Mesenchymal stem cell (in vitro differentiated cells and primary cell): ENCODE measurements at regions not wholly inside any gene's neighbourhood (a gene's known extent, or its start where the extent isn't known, plus 50 kb on each side); places are given as distances from the start of the nearest gene placed in this dataset.

Source experiments
- DNase-seq: peaks from one replicate; pipeline ENCODE4 v3.0.0-alpha.2; 2013
- H2AFZ ChIP-seq: one replicate; pipeline ENCODE4 v1.6.1; 2013; ENCODE audit warnings: low read depth, mild to moderate bottlenecking, control low read depth, inconsistent platforms, low read length, moderate library complexity
- H2AK5ac ChIP-seq: 2 replicates; pipeline ENCODE4 v1.6.1; 2013; ENCODE audit warnings: low read length, moderate library complexity, mild to moderate bottlenecking, inconsistent platforms; ENCODE audit not compliant: severe bottlenecking
- H2BK120ac ChIP-seq: one replicate; pipeline ENCODE4 v1.6.1; 2013; ENCODE audit warnings: low read depth, mild to moderate bottlenecking, inconsistent platforms, low read length, moderate library complexity
- H2BK12ac ChIP-seq, 2 experiments: one replicate each; pipeline ENCODE4 v1.6.1; 2013; ENCODE audit warnings: inconsistent platforms in 2 of 2, low read length in 2 of 2, mild to moderate bottlenecking in 2 of 2, moderate library complexity in 2 of 2, control low read depth in 1 of 2
- H2BK15ac ChIP-seq: one replicate; pipeline ENCODE4 v1.6.1; 2013; ENCODE audit warnings: mild to moderate bottlenecking, low read depth, inconsistent platforms; ENCODE audit not compliant: poor library complexity, severe bottlenecking
- H2BK5ac ChIP-seq: 2 replicates; pipeline ENCODE4 v1.6.1; 2013; ENCODE audit warnings: low read depth, mild to moderate bottlenecking, low read length, control low read depth, inconsistent platforms; ENCODE audit not compliant: poor library complexity, severe bottlenecking
- H3K14ac ChIP-seq, 2 experiments: one replicate each; pipeline ENCODE4 v1.6.1; 2013; ENCODE audit warnings: inconsistent platforms in 2 of 2, low read length in 2 of 2, control low read depth in 1 of 2, mild to moderate bottlenecking in 1 of 2, moderate library complexity in 1 of 2
- H3K18ac ChIP-seq, 2 experiments: one replicate each; pipeline ENCODE4 v1.6.1; 2013; ENCODE audit warnings: inconsistent platforms in 2 of 2, low read length in 2 of 2, control low read depth in 1 of 2, low read depth in 1 of 2, mild to moderate bottlenecking in 1 of 2
- H3K23ac ChIP-seq, 2 experiments: one replicate each; pipeline ENCODE4 v1.6.1; 2013; ENCODE audit warnings: inconsistent platforms in 2 of 2, low read length in 2 of 2, mild to moderate bottlenecking in 2 of 2, moderate library complexity in 2 of 2, control low read depth in 1 of 2
- H3K27ac ChIP-seq: 2 replicates; pipeline ENCODE4 v1.5.1; 2013; ENCODE audit warnings: mild to moderate bottlenecking, moderate library complexity, low read length, control low read depth, inconsistent platforms; ENCODE audit not compliant: poor library complexity, severe bottlenecking
- H3K27me3 ChIP-seq, 2 experiments: 2 replicates each; pipeline versions ENCODE4 v1.6.1 to v1.7.0; 2013; ENCODE audit warnings: low read length in 2 of 2, mild to moderate bottlenecking in 2 of 2, moderate library complexity in 2 of 2, control low read depth in 1 of 2, inconsistent platforms in 1 of 2; ENCODE audit not compliant: control insufficient read depth in 1 of 2, insufficient read depth in 1 of 2
- H3K36me3 ChIP-seq, 2 experiments: 2 replicates each; pipeline versions ENCODE4 v1.6.1 to v1.7.0; 2013; ENCODE audit warnings: low read length in 2 of 2, control low read depth in 1 of 2, inconsistent platforms in 1 of 2, low read depth in 1 of 2, mild to moderate bottlenecking in 1 of 2; ENCODE audit not compliant: insufficient read depth in 2 of 2, control insufficient read depth in 1 of 2
- H3K4ac ChIP-seq, 2 experiments: one replicate each; pipeline ENCODE4 v1.6.1; 2013; ENCODE audit warnings: inconsistent platforms in 2 of 2, low read length in 2 of 2, mild to moderate bottlenecking in 2 of 2, moderate library complexity in 2 of 2, control low read depth in 1 of 2, low read depth in 1 of 2
- H3K4me1 ChIP-seq: 2 replicates; pipeline ENCODE4 v1.6.1; 2013; ENCODE audit warnings: low read depth, low read length, control low read depth; ENCODE audit not compliant: control insufficient read depth, insufficient read depth
- H3K4me2 ChIP-seq: 2 replicates; pipeline ENCODE4 v1.6.1; 2013; ENCODE audit warnings: low read length, mild to moderate bottlenecking, inconsistent platforms; ENCODE audit not compliant: poor library complexity, severe bottlenecking
- H3K4me3 ChIP-seq, 2 experiments: 2 replicates each; pipeline versions ENCODE4 v1.5.1 to v1.7.0; 2013; ENCODE audit warnings: low read length in 2 of 2, mild to moderate bottlenecking in 2 of 2, control low read depth in 1 of 2, low read depth in 1 of 2; ENCODE audit not compliant: insufficient read depth in 1 of 2
- H3K79me1 ChIP-seq: replicated peaks from 2 replicates; pipeline ENCODE4 v1.6.1; 2013; ENCODE audit warnings: mild to moderate bottlenecking, control low read depth, low read length, inconsistent platforms; ENCODE audit not compliant: poor library complexity, severe bottlenecking
- H3K9ac ChIP-seq: 2 replicates; pipeline ENCODE4 v1.7.0; 2013; ENCODE audit warnings: mild to moderate bottlenecking, low read length, moderate library complexity
- H3K9me3 ChIP-seq: 2 replicates; pipeline ENCODE4 v1.7.0; 2013; ENCODE audit warnings: mild to moderate bottlenecking, low read length; ENCODE audit not compliant: control insufficient read depth
- H4K8ac ChIP-seq: one replicate; pipeline ENCODE4 v1.6.1; 2013; ENCODE audit warnings: inconsistent platforms, mild to moderate bottlenecking, low read length, moderate library complexity
- H4K91ac ChIP-seq: one replicate; pipeline ENCODE4 v1.6.1; 2013; ENCODE audit warnings: mild to moderate bottlenecking, low read length, inconsistent platforms
- WGBS: methylation state at CpG from one replicate; pipeline ENCODE4 v1.1.7; 2013; ENCODE audit warnings: mixed read lengths; 5-methylcytosine and 5-hydroxymethylcytosine counted together

DNA sequence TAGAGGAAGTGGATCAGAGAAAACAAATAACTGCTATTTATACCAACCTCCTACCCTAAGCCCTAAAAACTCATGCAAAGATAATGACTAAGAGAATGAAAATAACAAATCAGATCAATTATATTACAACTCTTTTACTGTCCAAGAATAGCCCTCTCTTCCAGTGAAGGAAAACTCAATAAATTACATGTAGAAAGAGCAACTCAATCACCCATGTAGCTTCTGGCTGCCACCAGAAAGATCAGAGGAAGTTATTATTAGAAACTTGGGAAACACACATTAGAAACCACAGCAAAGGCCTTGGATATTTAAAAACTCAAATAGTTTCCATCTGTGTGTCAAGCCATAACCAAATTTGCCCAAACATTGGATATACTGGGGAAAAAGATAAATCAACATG, 134.0 kb upstream of the TARS1 start:
- Histone ChIP-seq H3K4me1 (peaks cover 4% of the 10 kb centered on the region), H4K8ac (no peak overlapping the region)

GRCh38 chr5:33308586-33308985, 132.2 kb upstream of the TARS1 start:
- H4K8ac ChIP-seq = peak overlapping the region; percentile 23
- H3K14ac ChIP-seq = no peak overlapping the region
- no peak overlapping the region for H3K23ac ChIP-seq
- H3K4me2 ChIP-seq = peak overlapping the region; percentile 52
- H3K4me3 ChIP-seq = no peak overlapping the region
- peak overlapping the region; percentile 78 for H3K27ac ChIP-seq
- no peaks in the 10 kb centered on the region for H3K36me3 ChIP-seq
- H3K27me3 ChIP-seq = no peaks in the 10 kb centered on the region
- peaks cover 4% of the 10 kb centered on the region for H3K4me1 ChIP-seq
- WGBS = 40% methylated on average over 1 of the region's 1 CpG
- H3K79me1 ChIP-seq = no peaks in the 10 kb centered on the region
- DNase-seq = no peak
- H2AK5ac ChIP-seq = no peak overlapping the region
- no peak overlapping the region for H2BK5ac ChIP-seq
- no peak overlapping the region for H2BK12ac ChIP-seq
- no peak overlapping the region for H3K4ac ChIP-seq
- H3K9me3 ChIP-seq = no peaks in the 10 kb centered on the region
- no peak overlapping the region for H2AFZ ChIP-seq
- no peak overlapping the region for H3K9ac ChIP-seq
- no peak overlapping the region for H2BK15ac ChIP-seq
- H3K18ac ChIP-seq = no peak overlapping the region
- no peak overlapping the region for H4K91ac ChIP-seq
- H2BK120ac ChIP-seq = no peak overlapping the region

More for the DNA sequence above, 134.0 kb upstream of the TARS1 start:
- no peak overlapping the region for H2BK120ac ChIP-seq
- no peak overlapping the region for H3K23ac ChIP-seq
- no peaks in the 10 kb centered on the region for H3K27me3 ChIP-seq
- no peak overlapping the region for H2AFZ ChIP-seq
- H2BK15ac ChIP-seq = no peak overlapping the region
- H3K4me2 ChIP-seq = no peak overlapping the region
- no peak overlapping the region for H2BK12ac ChIP-seq
- H3K9me3 ChIP-seq = peaks cover 3% of the 10 kb centered on the region
- H3K79me1 ChIP-seq = no peaks in the 10 kb centered on the region
- no peak overlapping the region for H2AK5ac ChIP-seq
- H3K36me3 ChIP-seq = no peaks in the 10 kb centered on the region
- peak; percentile 69 for DNase-seq
- H2BK5ac ChIP-seq = no peak overlapping the region
- H3K9ac ChIP-seq = peak overlapping the region; percentile 13
- no peak overlapping the region for H3K18ac ChIP-seq
- no peak overlapping the region for H3K4ac ChIP-seq
- no peak overlapping the region for H3K27ac ChIP-seq
- H4K91ac ChIP-seq = no peak overlapping the region
- no peak overlapping the region for H3K4me3 ChIP-seq
- H3K14ac ChIP-seq = no peak overlapping the region

DNA sequence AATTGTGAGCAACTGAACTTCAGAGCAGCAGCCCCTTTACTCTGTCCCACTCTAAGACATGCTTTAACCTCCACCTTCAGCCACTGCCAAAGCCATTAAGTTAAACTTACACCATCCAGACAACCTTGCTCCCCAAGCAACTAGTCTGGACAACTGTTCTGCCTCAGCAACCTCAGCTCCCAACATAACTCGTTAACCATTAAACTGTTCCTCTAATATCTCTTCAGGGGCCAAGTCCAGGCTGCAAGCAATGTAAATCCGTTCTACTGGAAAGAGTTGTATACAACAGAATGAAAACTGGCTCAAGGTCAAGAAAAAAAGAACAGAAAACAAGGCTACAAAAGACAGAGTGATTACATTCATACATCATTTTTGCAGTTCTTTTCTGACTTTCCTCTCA, 131.7 kb upstream of the TARS1 start:
- Histone ChIP-seq H2AFZ (no peak overlapping the region), H3K9ac (no peak overlapping the region), H3K4ac (no peak overlapping the region), H3K4me2 (peak overlapping the region; percentile 52), H3K79me1 (no peaks in the 10 kb centered on the region), H2BK120ac (no peak overlapping the region), H4K91ac (no peak overlapping the region), H3K36me3 (no peaks in the 10 kb centered on the region), H2BK12ac (peak overlapping the region in 1 of 2 experiments; percentile 54), H2AK5ac (no peak overlapping the region), H2BK15ac (no peak overlapping the region), H3K9me3 (no peaks in the 10 kb centered on the region), H2BK5ac (no peak overlapping the region), H3K4me3 (no peak overlapping the region), H3K27me3 (no peaks in the 10 kb centered on the region), H3K14ac (no peak overlapping the region), H3K18ac (no peak overlapping the region), H4K8ac (peak overlapping the region; percentile 23), H3K4me1 (peaks cover 4% of the 10 kb centered on the region), H3K27ac (peak overlapping the region; percentile 78), H3K23ac (no peak overlapping the region)
- 51% methylated on average over 2 of the region's 2 CpGs for WGBS
- DNase-seq = no peak

DNA sequence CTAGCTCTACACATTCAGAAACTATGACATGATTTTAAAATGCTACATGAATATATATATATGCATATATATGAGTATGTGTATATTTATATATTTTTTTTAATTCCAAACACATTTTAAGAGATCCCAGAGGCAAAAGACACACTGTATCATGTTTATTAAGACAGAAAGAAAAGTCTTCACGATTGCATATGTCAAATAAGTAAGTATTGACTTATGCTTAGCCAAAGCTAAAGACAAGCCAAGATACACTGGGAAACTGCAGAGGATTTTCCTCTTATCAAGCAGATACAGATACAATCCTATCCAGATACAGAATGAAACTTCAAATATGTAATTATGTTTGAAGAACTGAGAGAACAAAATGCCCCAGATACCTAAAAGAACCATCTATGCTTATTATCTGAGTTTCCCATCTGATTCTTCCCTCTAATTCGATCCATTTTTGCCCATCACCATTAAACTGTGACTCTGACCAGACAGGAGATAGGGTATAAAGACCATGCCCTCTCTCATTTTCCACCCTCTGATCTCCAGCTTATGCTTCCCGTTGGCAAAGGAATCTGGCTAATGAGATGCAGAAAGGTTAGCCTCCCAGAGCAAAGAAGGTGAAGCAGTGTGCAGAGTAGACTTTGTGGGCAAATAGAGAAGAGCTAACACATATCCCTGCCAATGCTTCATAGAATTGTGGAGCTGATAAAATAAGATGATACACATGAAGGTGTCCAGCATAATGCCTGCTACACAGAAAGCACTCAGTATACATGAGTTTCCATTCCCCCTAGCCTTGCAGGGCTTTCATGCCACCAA, 131.0 kb upstream of the TARS1 start:
- H3K18ac ChIP-seq = peak overlapping the region in 1 of 2 experiments; percentile 34
- peak overlapping the region; percentile 83 for H2AK5ac ChIP-seq
- H3K79me1 ChIP-seq = no peaks in the 10 kb centered on the region
- no peaks in the 10 kb centered on the region for H3K27me3 ChIP-seq
- H2BK5ac ChIP-seq = no peak overlapping the region
- no peak overlapping the region for H3K14ac ChIP-seq
- H2AFZ ChIP-seq = no peak overlapping the region
- H3K9me3 ChIP-seq = no peaks in the 10 kb centered on the region
- peak overlapping the region in 1 of 2 experiments; percentile 30 for H3K4me3 ChIP-seq
- peak overlapping the region in 1 of 2 experiments; percentile 83 for H2BK12ac ChIP-seq
- peak overlapping the region; percentile 65 for H3K9ac ChIP-seq
- H3K4me1 ChIP-seq = peaks cover 4% of the 10 kb centered on the region
- H4K8ac ChIP-seq = no peak overlapping the region
- no peak overlapping the region for H3K23ac ChIP-seq
- H3K4me2 ChIP-seq = no peak overlapping the region
- H3K4ac ChIP-seq = no peak overlapping the region
- no peak overlapping the region for H2BK120ac ChIP-seq
- H2BK15ac ChIP-seq = no peak overlapping the region
- WGBS = 100% methylated on average over 1 of the region's 3 CpGs
- DNase-seq = no peak
- H3K27ac ChIP-seq = peak overlapping the region; percentile 28
- no peak overlapping the region for H4K91ac ChIP-seq
- no peaks in the 10 kb centered on the region for H3K36me3 ChIP-seq
